ENCODE measurements at regions not wholly inside any gene's neighbourhood (a gene's known extent, or its start where the extent isn't known, plus 50 kb on each side); places are given as distances from the start of the nearest gene placed in this dataset.

GRCh38 chr4:29566371-29566770 lies 1153.8 kb upstream of the PCDH7 start:
- DNase-seq (ENCODE audit: insufficient read length) (no peak), FAIRE-seq (no peak)
- TF ChIP-seq POLR2AphosphoS5 (IDR thresholded peaks at IDR 0.05; ENCODE audit: low read depth, low read length) (no peak), POLR2A (IDR thresholded peaks at IDR 0.05; ENCODE audit: low read depth, low read length) (no peak), TAF1 (IDR thresholded peaks at IDR 0.05; ENCODE audit: borderline replicate concordance, low read depth, low read length) (no peak)

- TF ChIP-seq POLR2A (IDR thresholded peaks at IDR 0.05; ENCODE audit: low read depth, low read length) = no peak
- no peak for TF ChIP-seq TAF1 (IDR thresholded peaks at IDR 0.05; ENCODE audit: borderline replicate concordance, low read depth, low read length)
- TF ChIP-seq POLR2AphosphoS5 (IDR thresholded peaks at IDR 0.05; ENCODE audit: low read depth, low read length) = no peak
- no peak for FAIRE-seq
- DNase-seq (ENCODE audit: insufficient read length) = no peak
These were observed 1148.8 kb upstream of the PCDH7 start for GRCh38 chr4:29571322-29571721.

GRCh38 chr4:29578329-29578728 lies 1141.8 kb upstream of the PCDH7 start:
- no peak for DNase-seq (ENCODE audit: insufficient read length)
- FAIRE-seq = no peak
- no peak for TF ChIP-seq POLR2A (IDR thresholded peaks at IDR 0.05; ENCODE audit: low read depth, low read length)
- TF ChIP-seq TAF1 (IDR thresholded peaks at IDR 0.05; ENCODE audit: borderline replicate concordance, low read depth, low read length) = no peak
- TF ChIP-seq POLR2AphosphoS5 (IDR thresholded peaks at IDR 0.05; ENCODE audit: low read depth, low read length) = no peak

- FAIRE-seq = no peak
These were observed 1138.7 kb upstream of the PCDH7 start for GRCh38 chr4:29581457-29581856.

GRCh38 chr4:29588617-29589016 lies 1131.6 kb upstream of the PCDH7 start:
- DNase-seq (ENCODE audit: insufficient read length) (no peak), FAIRE-seq (no peak)
- TF ChIP-seq POLR2A (IDR thresholded peaks at IDR 0.05; ENCODE audit: low read depth, low read length) (no peak), POLR2AphosphoS5 (IDR thresholded peaks at IDR 0.05; ENCODE audit: low read depth, low read length) (no peak), TAF1 (IDR thresholded peaks at IDR 0.05; ENCODE audit: borderline replicate concordance, low read depth, low read length) (no peak)

More at GRCh38 chr4:29581457-29581856, 1138.7 kb upstream of the PCDH7 start:
- no peak for DNase-seq (ENCODE audit: insufficient read length)
- no peak for TF ChIP-seq POLR2A (IDR thresholded peaks at IDR 0.05; ENCODE audit: low read depth, low read length)

- DNase-seq (ENCODE audit: insufficient read length) (no peak), FAIRE-seq (no peak)
- no peak for TF ChIP-seq TAF1 (IDR thresholded peaks at IDR 0.05; ENCODE audit: borderline replicate concordance, low read depth, low read length)
- no peak for TF ChIP-seq POLR2AphosphoS5 (IDR thresholded peaks at IDR 0.05; ENCODE audit: low read depth, low read length)
- TF ChIP-seq POLR2A (IDR thresholded peaks at IDR 0.05; ENCODE audit: low read depth, low read length) = no peak
These were observed 1123.9 kb upstream of the PCDH7 start for GRCh38 chr4:29596228-29596627.

GRCh38 chr4:29619168-29619567 lies 1101.0 kb upstream of the PCDH7 start:
- no peak for DNase-seq (ENCODE audit: insufficient read length)
- TF ChIP-seq POLR2AphosphoS5 (IDR thresholded peaks at IDR 0.05; ENCODE audit: low read depth, low read length) = no peak
- no peak for TF ChIP-seq POLR2A (IDR thresholded peaks at IDR 0.05; ENCODE audit: low read depth, low read length)
- no peak for TF ChIP-seq TAF1 (IDR thresholded peaks at IDR 0.05; ENCODE audit: borderline replicate concordance, low read depth, low read length)
- FAIRE-seq = no peak

- DNase-seq (ENCODE audit: insufficient read length) (no peak), FAIRE-seq (no peak)
- TF ChIP-seq TAF1 (IDR thresholded peaks at IDR 0.05; ENCODE audit: borderline replicate concordance, low read depth, low read length) (no peak), POLR2A (IDR thresholded peaks at IDR 0.05; ENCODE audit: low read depth, low read length) (no peak), POLR2AphosphoS5 (IDR thresholded peaks at IDR 0.05; ENCODE audit: low read depth, low read length) (no peak)
These were observed 1088.0 kb upstream of the PCDH7 start for GRCh38 chr4:29632199-29632598.

- FAIRE-seq (no peak), DNase-seq (ENCODE audit: insufficient read length) (no peak)
- no peak for TF ChIP-seq POLR2A (IDR thresholded peaks at IDR 0.05; ENCODE audit: low read depth, low read length)
- no peak for TF ChIP-seq TAF1 (IDR thresholded peaks at IDR 0.05; ENCODE audit: borderline replicate concordance, low read depth, low read length)
- TF ChIP-seq POLR2AphosphoS5 (IDR thresholded peaks at IDR 0.05; ENCODE audit: low read depth, low read length) = no peak
These were observed 1083.2 kb upstream of the PCDH7 start for GRCh38 chr4:29636961-29637360.

- no peak for FAIRE-seq
These were observed 1066.9 kb upstream of the PCDH7 start for GRCh38 chr4:29653221-29653620.

GRCh38 chr4:29680644-29681043 lies 1039.5 kb upstream of the PCDH7 start:
- no peak for TF ChIP-seq POLR2AphosphoS5 (IDR thresholded peaks at IDR 0.05; ENCODE audit: low read depth, low read length)
- no peak for TF ChIP-seq POLR2A (IDR thresholded peaks at IDR 0.05; ENCODE audit: low read depth, low read length)
- no peak for TF ChIP-seq TAF1 (IDR thresholded peaks at IDR 0.05; ENCODE audit: borderline replicate concordance, low read depth, low read length)
- FAIRE-seq = no peak
- DNase-seq (ENCODE audit: insufficient read length) = no peak

More at GRCh38 chr4:29653221-29653620, 1066.9 kb upstream of the PCDH7 start:
- TF ChIP-seq POLR2AphosphoS5 (IDR thresholded peaks at IDR 0.05; ENCODE audit: low read depth, low read length) (no peak), POLR2A (IDR thresholded peaks at IDR 0.05; ENCODE audit: low read depth, low read length) (no peak), TAF1 (IDR thresholded peaks at IDR 0.05; ENCODE audit: borderline replicate concordance, low read depth, low read length) (no peak)
- no peak for DNase-seq (ENCODE audit: insufficient read length)

GRCh38 chr4:29704059-29704458 lies 1016.1 kb upstream of the PCDH7 start:
- FAIRE-seq (no peak), DNase-seq (ENCODE audit: insufficient read length) (no peak)
- TF ChIP-seq TAF1 (IDR thresholded peaks at IDR 0.05; ENCODE audit: borderline replicate concordance, low read depth, low read length) (no peak), POLR2AphosphoS5 (IDR thresholded peaks at IDR 0.05; ENCODE audit: low read depth, low read length) (no peak), POLR2A (IDR thresholded peaks at IDR 0.05; ENCODE audit: low read depth, low read length) (no peak)

- DNase-seq (ENCODE audit: insufficient read length) = no peak
- FAIRE-seq = no peak
- no peak for TF ChIP-seq TAF1 (IDR thresholded peaks at IDR 0.05; ENCODE audit: borderline replicate concordance, low read depth, low read length)
- no peak for TF ChIP-seq POLR2A (IDR thresholded peaks at IDR 0.05; ENCODE audit: low read depth, low read length)
- TF ChIP-seq POLR2AphosphoS5 (IDR thresholded peaks at IDR 0.05; ENCODE audit: low read depth, low read length) = no peak
These were observed 1011.7 kb upstream of the PCDH7 start for GRCh38 chr4:29708473-29708872.
